AG09309 (cell line): ENCODE measurements at regions not wholly inside any gene's neighbourhood (a gene's known extent, or its start where the extent isn't known, plus 50 kb on each side); places are given as distances from the start of the nearest gene placed in this dataset.

Experiments used
- DNase-seq: peaks from one replicate; pipeline ENCODE4 v3.0.0-alpha.2; 2010; ENCODE audit warnings: low read depth
- H3K4me3 ChIP-seq: 2 replicates; pipeline ENCODE4 v1.5.1; 2011; ENCODE audit warnings: mild to moderate bottlenecking, low read depth, low read length, moderate library complexity; ENCODE audit not compliant: control insufficient read depth
- CTCF ChIP-seq: IDR thresholded peaks from 2 replicates; pipeline ENCODE4 v1.5.1; 2011; ENCODE audit warnings: mild to moderate bottlenecking, low read depth, low read length, inconsistent platforms; ENCODE audit not compliant: insufficient read depth, control insufficient read depth; ENCODE audit errors: missing control alignments

- no peak overlapping the region for H3K4me3 ChIP-seq
- no peak for TF ChIP-seq CTCF
- DNase-seq, result no peak
These were observed 906.3 kb upstream of the SORCS1 start for GRCh38 chr10:108070789-108071188.

DNA sequence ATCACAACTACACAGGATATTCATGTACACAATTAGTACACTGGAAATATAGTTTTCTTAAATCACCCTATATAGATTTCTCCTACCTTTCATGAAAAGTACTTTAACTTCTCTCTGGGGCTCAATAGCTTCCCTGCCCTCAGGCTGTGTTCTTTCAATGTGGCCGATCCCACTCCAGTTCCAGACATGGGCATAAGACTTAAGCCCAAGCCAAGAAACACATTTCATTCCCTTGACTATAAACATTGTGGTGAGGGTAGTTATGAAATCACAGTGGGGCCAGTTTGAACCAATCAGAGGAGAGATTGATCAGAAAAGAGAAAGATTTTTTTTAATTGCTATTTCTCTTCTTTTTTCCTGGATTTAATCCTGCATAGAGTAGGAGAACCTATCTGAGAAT lies 904.6 kb upstream of the SORCS1 start:
- DNase-seq, result no peak
- no peak for TF ChIP-seq CTCF
- no peak overlapping the region for H3K4me3 ChIP-seq

DNA sequence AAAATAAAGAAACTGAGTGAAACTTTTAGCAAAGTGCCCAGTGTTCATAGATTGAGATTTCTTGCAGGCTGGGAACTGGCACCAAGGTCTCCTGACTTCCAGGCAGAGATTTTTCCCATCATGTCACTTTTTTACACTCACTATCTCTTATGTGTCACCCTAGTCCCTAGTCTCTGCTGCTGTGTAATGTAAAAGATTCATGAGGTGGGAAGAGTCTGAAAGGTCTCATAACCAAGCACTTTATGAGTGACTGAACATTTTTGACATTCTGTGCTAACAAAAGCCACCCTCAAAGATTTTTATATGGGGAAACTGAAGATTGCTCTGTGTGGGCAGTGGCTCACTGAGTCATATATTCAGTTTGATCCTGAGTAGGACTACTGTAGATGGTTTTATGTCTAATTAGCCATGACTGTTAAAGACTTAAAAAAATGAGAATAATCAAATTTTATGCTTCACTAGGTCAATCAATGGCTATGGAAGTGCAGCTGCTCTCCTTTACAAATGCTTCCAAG lies 900.3 kb upstream of the SORCS1 start:
- no peak for TF ChIP-seq CTCF
- no peak overlapping the region for H3K4me3 ChIP-seq
- DNase-seq, result no peak

DNA sequence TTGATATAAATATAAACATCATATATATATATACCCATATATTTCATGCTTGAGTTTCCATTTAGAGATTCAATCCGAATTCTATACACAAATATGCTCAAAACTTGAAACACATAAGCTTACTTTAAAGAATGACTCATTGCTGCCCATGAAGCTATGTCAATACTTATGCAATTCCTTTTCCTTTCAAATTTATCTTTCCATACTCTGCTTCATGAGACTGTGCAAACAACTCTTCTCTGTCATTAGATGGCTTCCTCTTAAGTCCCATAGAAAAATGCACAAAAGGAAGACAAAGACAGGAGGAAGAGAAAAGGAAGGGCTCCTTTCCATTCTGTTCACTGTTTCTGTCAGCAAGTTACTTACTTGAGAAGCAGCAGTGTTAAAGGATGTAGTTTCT lies 895.7 kb upstream of the SORCS1 start:
- H3K4me3 ChIP-seq, result no peak overlapping the region
- no peak for DNase-seq
- TF ChIP-seq CTCF, result no peak

- TF ChIP-seq CTCF, result no peak
- DNase-seq, result no peak
- H3K4me3 ChIP-seq, result no peak overlapping the region
These were observed 891.0 kb upstream of the SORCS1 start for GRCh38 chr10:108055506-108055905.

GRCh38 chr10:108052981-108053380 lies 888.5 kb upstream of the SORCS1 start:
- DNase-seq, result no peak

More at GRCh38 chr10:108052981-108053380, 888.5 kb upstream of the SORCS1 start:
- no peak for TF ChIP-seq CTCF
- H3K4me3 ChIP-seq, result no peak overlapping the region
